ENCODE measurements at regions not wholly inside any gene's neighbourhood (a gene's known extent, or its start where the extent isn't known, plus 50 kb on each side); places are given as distances from the start of the nearest gene placed in this dataset.

DNA sequence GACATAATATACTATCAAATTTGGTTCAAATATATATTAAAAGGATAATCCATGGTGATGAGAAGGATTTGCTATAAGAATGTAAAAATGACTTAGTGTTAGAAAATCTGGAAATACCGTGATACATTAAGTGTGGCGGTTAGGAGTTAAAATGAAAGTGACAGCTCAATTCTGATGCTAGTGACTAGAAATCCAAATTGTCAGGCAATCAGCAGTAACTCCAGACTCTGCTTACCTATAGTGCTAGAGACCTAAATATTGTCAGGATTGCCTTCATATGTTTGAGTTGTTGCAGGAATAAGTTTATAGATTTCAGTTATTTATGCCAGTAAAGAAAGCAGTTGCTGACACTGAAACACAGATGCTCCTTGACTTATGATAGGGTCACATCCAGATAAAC, 737.4 kb downstream of the MRPL39 start:
- no peak for TF ChIP-seq POLR2AphosphoS5 (IDR thresholded peaks at IDR 0.05; ENCODE audit: borderline replicate concordance, low read depth, low read length)
- no peak for TF ChIP-seq FOXP2 (optimal IDR thresholded peaks at IDR 0.05; ENCODE audit: control extremely low read depth, extremely low read length, insufficient read depth)
- no peak for TF ChIP-seq EZH2 (IDR thresholded peaks at IDR 0.05)

All from SK-N-MC (cell line).